ENCODE measurements at regions not wholly inside any gene's neighbourhood (a gene's known extent, or its start where the extent isn't known, plus 50 kb on each side); places are given as distances from the start of the nearest gene placed in this dataset.

GRCh38 chr2:53212576-53212975, 555.0 kb upstream of the CHAC2 start:
- Histone ChIP-seq H3K27ac (no peak overlapping the region), H3K9me3 (no peaks in the 10 kb centered on the region), H3K27me3 (ENCODE audit: insufficient read depth in 3 of 3, low read length in 2 of 3) (no peaks in the 10 kb centered on the region), H3K36me3 (ENCODE audit: insufficient read depth in 1 of 2, low read depth in 1 of 2) (no peaks in the 10 kb centered on the region), H3K4me1 (no peaks in the 10 kb centered on the region), H3K4me3 (no peak overlapping the region)
- ATAC-seq: no peak
- WGBS, 3 donors: 28 to 89% (median 45%) methylated on average over 1 of the region's 1 CpG
- TF ChIP-seq CTCF (IDR thresholded peaks at IDR 0.05): no peak
- intact Hi-C loops (cut with DNase I): no loop called here
- DNase-seq: no peak

- no peak for TF ChIP-seq CTCF (IDR thresholded peaks at IDR 0.05)
- Histone ChIP-seq H3K4me3 (no peak overlapping the region), H3K9me3 (no peaks in the 10 kb centered on the region), H3K27ac (no peak overlapping the region), H3K27me3 (ENCODE audit: insufficient read depth in 3 of 3, low read length in 2 of 3) (no peaks in the 10 kb centered on the region), H3K36me3 (ENCODE audit: insufficient read depth in 1 of 2, low read depth in 1 of 2) (no peaks in the 10 kb centered on the region), H3K4me1 (no peaks in the 10 kb centered on the region)
- DNase-seq (no peak), ATAC-seq (no peak)
- WGBS, 3 donors: 81 to 86% (median 82%) methylated on average over 2 of the region's 2 CpGs
- intact Hi-C loops (cut with DNase I): no loop called here
These were observed 556.3 kb upstream of the CHAC2 start for GRCh38 chr2:53211201-53211774.

DNA sequence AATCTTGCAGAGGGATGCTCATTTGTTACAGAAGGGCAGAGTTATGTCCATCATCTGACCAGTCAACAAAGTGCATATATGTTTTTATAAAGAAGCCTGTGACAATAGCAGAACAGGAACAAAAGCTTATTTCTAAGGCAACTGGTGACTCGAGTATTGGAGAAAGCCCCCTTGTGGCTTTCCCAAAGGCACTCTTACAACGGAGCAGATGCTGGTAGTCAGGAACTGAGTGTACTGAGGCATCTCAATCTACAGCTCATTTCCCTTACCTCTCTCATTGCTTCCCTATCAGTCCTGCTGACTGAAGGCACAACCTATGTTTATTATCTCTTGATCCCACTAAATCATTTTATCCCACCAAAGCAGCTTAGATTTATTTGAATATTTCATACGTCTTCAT, 557.1 kb upstream of the CHAC2 start:
- Histone ChIP-seq H3K36me3 (ENCODE audit: insufficient read depth in 1 of 2, low read depth in 1 of 2) (no peaks in the 10 kb centered on the region), H3K4me1 (no peaks in the 10 kb centered on the region), H3K27ac (no peak overlapping the region), H3K4me3 (no peak overlapping the region), H3K9me3 (no peaks in the 10 kb centered on the region), H3K27me3 (ENCODE audit: insufficient read depth in 3 of 3, low read length in 2 of 3) (no peaks in the 10 kb centered on the region)
- intact Hi-C loops (cut with DNase I): no loop called here
- 39 to 42% (median 40%) methylated on average over 3 of the region's 3 CpGs for WGBS, 3 donors
- TF ChIP-seq CTCF (IDR thresholded peaks at IDR 0.05): no peak
- ATAC-seq: no peak
- no peak for DNase-seq

DNA sequence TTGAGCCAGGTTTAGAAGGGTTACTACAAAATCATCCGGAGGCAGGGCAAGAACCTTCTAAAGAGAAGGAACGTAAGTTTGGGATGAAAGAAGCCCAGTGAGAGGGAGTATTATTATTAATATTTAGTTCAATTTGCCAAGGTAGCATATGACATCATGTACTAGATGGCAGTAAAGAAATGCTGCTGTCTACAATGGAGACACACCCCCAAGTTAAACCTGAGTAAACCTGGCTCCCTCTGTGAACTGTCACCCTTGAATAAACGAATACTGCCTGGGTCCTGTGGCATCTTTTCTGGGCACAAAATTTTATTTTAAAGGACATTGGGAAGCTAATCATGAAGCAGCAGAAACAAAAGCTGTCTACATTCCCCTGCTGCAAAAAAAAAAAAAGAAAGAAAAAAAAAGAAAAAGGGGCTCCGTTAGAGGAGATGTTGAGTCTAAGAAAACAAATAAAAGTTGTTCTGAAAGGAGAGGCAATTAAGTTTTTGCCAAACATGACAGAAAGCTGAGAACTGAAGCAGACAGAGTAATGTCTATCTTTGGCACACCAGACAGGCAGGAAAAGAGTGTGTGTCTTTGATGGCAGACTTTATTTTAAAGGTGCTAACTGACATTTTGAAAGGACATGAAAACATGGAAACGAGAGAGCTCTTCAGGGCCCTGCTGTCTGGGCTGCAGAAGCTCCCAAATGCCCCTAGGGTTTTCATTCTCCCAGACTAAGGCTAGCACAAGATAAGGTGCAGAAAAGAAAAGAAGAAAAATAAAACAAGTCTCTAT, 557.7 kb upstream of the CHAC2 start:
- ATAC-seq: no peak
- no peak for TF ChIP-seq CTCF (IDR thresholded peaks at IDR 0.05)

More for the DNA sequence above, 557.7 kb upstream of the CHAC2 start:
- no peak overlapping the region for H3K4me3 ChIP-seq
- no peaks in the 10 kb centered on the region for H3K9me3 ChIP-seq
- WGBS, 3 donors: 26 to 33% (median 30%) methylated on average over 5 of the region's 5 CpGs
- no peak overlapping the region for H3K27ac ChIP-seq
- no peaks in the 10 kb centered on the region for H3K36me3 ChIP-seq (ENCODE audit: insufficient read depth in 1 of 2, low read depth in 1 of 2)
- intact Hi-C loops (cut with DNase I): no loop called here
- H3K4me1 ChIP-seq: no peaks in the 10 kb centered on the region
- H3K27me3 ChIP-seq (ENCODE audit: insufficient read depth in 3 of 3, low read length in 2 of 3): peaks cover 0 to 3% (median 0%) of the 10 kb centered on the region in 3 donors
- DNase-seq: no peak

All from psoas muscle (tissue), 7 donors.